ENCODE measurements at regions not wholly inside any gene's neighbourhood (a gene's known extent, or its start where the extent isn't known, plus 50 kb on each side); places are given as distances from the start of the nearest gene placed in this dataset.
"Not testable (repeated sequence)": the region's sequence is repeated elsewhere in the genome, so short reads cannot be mapped to it uniquely, and the experiment has no call there.

GRCh38 chr11:7186190-7186589, 65.5 kb upstream of the SYT9 start:
- H3K9me3 ChIP-seq (ENCODE audit: low read length): no peaks in the 10 kb centered on the region
- no TSS peak for BruUV-seq (replicated peaks)
- intact Hi-C loops (cut with micrococcal nuclease; ENCODE audit: unreplicated experiment): no loop called here
- H3K36me3 ChIP-seq (ENCODE audit: insufficient read depth, low read length): no peaks in the 10 kb centered on the region
- H3K4me2 ChIP-seq (ENCODE audit: low read length): no peak overlapping the region
- no peaks in the 10 kb centered on the region for H3K79me2 ChIP-seq (ENCODE audit: insufficient read depth, low read depth, low read length)
- ChIA-PET POLR2A (no interaction called here), CTCF (ENCODE audit: unreplicated experiment) (no interaction called here)
- H3K9me2 ChIP-seq (ENCODE audit: insufficient read depth, low read length): no peaks in the 10 kb centered on the region
- no peak overlapping the region for H3K27ac ChIP-seq (ENCODE audit: low read depth, low read length, poor library complexity, severe bottlenecking)
- H4K20me1 ChIP-seq (ENCODE audit: insufficient read depth, low read length): no peaks in the 10 kb centered on the region
- no peak for TF ChIP-seq CTCF (conservative IDR thresholded peaks at IDR 0.05; ENCODE audit: low read length)
- no peak for TF ChIP-seq EZH2phosphoT487 (IDR thresholded peaks at IDR 0.05; ENCODE audit: borderline replicate concordance, low read depth, low read length)
- no peak overlapping the region for H3K4me3 ChIP-seq (ENCODE audit: low read depth, low read length, poor library complexity, severe bottlenecking)
- DNase-seq (ENCODE audit: low spot score): no peak
- H2AFZ ChIP-seq (ENCODE audit: low read length): no peak overlapping the region
- no peaks in the 10 kb centered on the region for H3K4me1 ChIP-seq (ENCODE audit: insufficient read depth, low read length, poor library complexity, severe bottlenecking)

- H3K4me2 ChIP-seq (ENCODE audit: low read length): no peak overlapping the region
- H3K79me2 ChIP-seq (ENCODE audit: insufficient read depth, low read depth, low read length): no peaks in the 10 kb centered on the region
- H3K36me3 ChIP-seq (ENCODE audit: insufficient read depth, low read length): no peaks in the 10 kb centered on the region
- H3K4me3 ChIP-seq (ENCODE audit: low read depth, low read length, poor library complexity, severe bottlenecking): no peak overlapping the region
- ChIA-PET POLR2A (no interaction called here), CTCF (ENCODE audit: unreplicated experiment) (no interaction called here)
- no peaks in the 10 kb centered on the region for H3K4me1 ChIP-seq (ENCODE audit: insufficient read depth, low read length, poor library complexity, severe bottlenecking)
- no peaks in the 10 kb centered on the region for H3K9me3 ChIP-seq (ENCODE audit: low read length)
- H3K27ac ChIP-seq (ENCODE audit: low read depth, low read length, poor library complexity, severe bottlenecking): no peak overlapping the region
- no peak for DNase-seq (ENCODE audit: low spot score)
- intact Hi-C loops (cut with micrococcal nuclease; ENCODE audit: unreplicated experiment): no loop called here
- H3K9me2 ChIP-seq (ENCODE audit: insufficient read depth, low read length): no peaks in the 10 kb centered on the region
- H2AFZ ChIP-seq (ENCODE audit: low read length): no peak overlapping the region
- H4K20me1 ChIP-seq (ENCODE audit: insufficient read depth, low read length): no peaks in the 10 kb centered on the region
- TF ChIP-seq EZH2phosphoT487 (IDR thresholded peaks at IDR 0.05; ENCODE audit: borderline replicate concordance, low read depth, low read length) (no peak), CTCF (conservative IDR thresholded peaks at IDR 0.05; ENCODE audit: low read length) (no peak)
- BruUV-seq (replicated peaks): no TSS peak
These were observed 65.0 kb upstream of the SYT9 start for GRCh38 chr11:7186676-7187075.

GRCh38 chr11:7192785-7193184, 58.9 kb upstream of the SYT9 start:
- POLR2A ChIA-PET; H3K27ac ChIP-seq (ENCODE audit: low read depth, low read length, poor library complexity, severe bottlenecking); H4K20me1 ChIP-seq (ENCODE audit: insufficient read depth, low read length); CTCF ChIA-PET (ENCODE audit: unreplicated experiment); H3K4me2 ChIP-seq (ENCODE audit: low read length); H3K9me3 ChIP-seq (ENCODE audit: low read length); H2AFZ ChIP-seq (ENCODE audit: low read length); H3K36me3 ChIP-seq (ENCODE audit: insufficient read depth, low read length); H3K4me3 ChIP-seq (ENCODE audit: low read depth, low read length, poor library complexity, severe bottlenecking); H3K4me1 ChIP-seq (ENCODE audit: insufficient read depth, low read length, poor library complexity, severe bottlenecking); BruUV-seq (replicated peaks); DNase-seq (ENCODE audit: low spot score); H3K79me2 ChIP-seq (ENCODE audit: insufficient read depth, low read depth, low read length); intact Hi-C loops (cut with micrococcal nuclease; ENCODE audit: unreplicated experiment); H3K9me2 ChIP-seq (ENCODE audit: insufficient read depth, low read length): not testable (repeated sequence)

Data from OCI-LY7 (cell line).